Coronary artery (tissue), 2 donors: ENCODE measurements at regions not wholly inside any gene's neighbourhood (a gene's known extent, or its start where the extent isn't known, plus 50 kb on each side); places are given as distances from the start of the nearest gene placed in this dataset.
"Not testable (repeated sequence)": the region's sequence is repeated elsewhere in the genome, so short reads cannot be mapped to it uniquely, and the experiment has no call there.

Experiments used
- DNase-seq: peaks from one replicate; pipeline ENCODE4 v3.0.0-alpha.2; 2017; ENCODE audit warnings: low spot score
- H3K27ac ChIP-seq, 2 donors: fragments of 200-600 bp; sonication (generic); one replicate each; pipeline ENCODE4 v1.5.1; 2016 to 2019
- H3K4me3 ChIP-seq: fragments of 200-600 bp; sonication (generic); 2 replicates; pipeline ENCODE4 v1.5.1; 2016; ENCODE audit warnings: mild to moderate bottlenecking, moderate library complexity
- TF ChIP-seq, protein P1 (sequence below): fragments of 200-600 bp; sonication (generic); IDR thresholded peaks from one replicate; pipeline ENCODE4 v1.5.1; 2019; ENCODE audit warnings: antibody characterized with exemption

- DNase-seq: no peak
- Histone ChIP-seq H3K4me3 (no peak overlapping the region), H3K27ac (no peak overlapping the region)
- TF ChIP-seq, protein P1, sequence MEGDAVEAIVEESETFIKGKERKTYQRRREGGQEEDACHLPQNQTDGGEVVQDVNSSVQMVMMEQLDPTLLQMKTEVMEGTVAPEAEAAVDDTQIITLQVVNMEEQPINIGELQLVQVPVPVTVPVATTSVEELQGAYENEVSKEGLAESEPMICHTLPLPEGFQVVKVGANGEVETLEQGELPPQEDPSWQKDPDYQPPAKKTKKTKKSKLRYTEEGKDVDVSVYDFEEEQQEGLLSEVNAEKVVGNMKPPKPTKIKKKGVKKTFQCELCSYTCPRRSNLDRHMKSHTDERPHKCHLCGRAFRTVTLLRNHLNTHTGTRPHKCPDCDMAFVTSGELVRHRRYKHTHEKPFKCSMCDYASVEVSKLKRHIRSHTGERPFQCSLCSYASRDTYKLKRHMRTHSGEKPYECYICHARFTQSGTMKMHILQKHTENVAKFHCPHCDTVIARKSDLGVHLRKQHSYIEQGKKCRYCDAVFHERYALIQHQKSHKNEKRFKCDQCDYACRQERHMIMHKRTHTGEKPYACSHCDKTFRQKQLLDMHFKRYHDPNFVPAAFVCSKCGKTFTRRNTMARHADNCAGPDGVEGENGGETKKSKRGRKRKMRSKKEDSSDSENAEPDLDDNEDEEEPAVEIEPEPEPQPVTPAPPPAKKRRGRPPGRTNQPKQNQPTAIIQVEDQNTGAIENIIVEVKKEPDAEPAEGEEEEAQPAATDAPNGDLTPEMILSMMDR: no peak
Observed at GRCh38 chr18:38491195-38491594, 925.6 kb upstream of the CELF4 start.

DNA sequence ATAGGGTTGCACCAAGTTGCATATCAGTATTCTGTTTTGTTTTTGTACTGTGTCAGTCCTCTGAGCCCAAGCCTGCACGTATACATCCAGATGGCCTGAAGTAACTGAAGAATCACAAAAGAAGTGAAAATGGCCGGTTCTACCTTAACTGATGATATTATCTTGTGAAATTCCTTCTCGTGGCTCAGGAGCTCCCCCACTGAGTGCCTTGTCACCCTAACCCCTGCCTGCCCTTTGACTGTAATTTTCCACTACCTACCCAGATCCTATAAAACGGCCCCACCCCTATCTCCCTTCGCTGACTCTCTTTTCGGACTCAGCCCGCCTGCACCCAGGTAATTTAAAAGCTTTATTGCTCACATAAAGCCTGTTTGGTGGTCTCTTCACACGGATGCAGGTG, 924.1 kb upstream of the CELF4 start:
- not testable (repeated sequence) for H3K4me3 ChIP-seq, DNase-seq, H3K27ac ChIP-seq

DNA sequence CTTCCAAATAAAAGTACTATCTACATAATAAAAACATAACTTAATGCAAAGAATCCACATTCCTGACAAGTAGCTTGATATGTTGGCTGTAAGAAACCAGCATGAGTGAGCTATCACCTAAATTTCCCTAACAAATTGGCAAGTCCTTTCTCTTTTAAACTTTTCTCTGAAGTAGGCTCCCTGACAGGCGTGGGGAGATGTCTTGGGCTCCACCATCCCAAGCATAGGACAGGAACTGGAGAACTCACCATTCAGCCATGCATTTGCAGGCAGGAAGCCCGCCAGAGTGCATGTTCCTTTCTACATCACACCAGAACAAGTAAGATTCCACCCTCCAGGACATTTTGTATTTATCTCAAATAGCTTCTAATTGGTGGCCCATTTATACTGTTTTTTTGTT, 921.9 kb upstream of the CELF4 start:
- TF ChIP-seq, protein P1: no peak
- DNase-seq: no peak
- H3K4me3 ChIP-seq: no peak overlapping the region
- H3K27ac ChIP-seq: no peak overlapping the region

DNA sequence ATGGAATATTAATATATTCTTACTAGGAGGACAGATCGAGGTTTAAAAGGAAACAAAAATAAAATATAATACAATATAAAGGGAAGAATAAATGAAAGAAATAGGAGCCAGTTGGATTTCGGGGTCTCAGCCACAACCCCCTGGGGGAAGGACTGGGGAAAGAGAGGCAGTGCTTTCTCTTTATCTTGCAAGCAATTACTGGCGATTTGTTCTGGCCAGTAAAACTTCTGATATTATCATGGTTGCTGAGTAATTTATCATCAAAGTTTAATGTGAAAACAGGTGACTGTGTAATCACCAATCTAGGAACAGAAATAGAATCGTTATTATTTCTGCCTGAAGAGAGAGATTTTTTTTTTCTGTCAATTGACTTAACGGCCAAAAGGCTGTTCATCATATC, 917.7 kb upstream of the CELF4 start:
- TF ChIP-seq, protein P1: no peak
- no peak overlapping the region for H3K4me3 ChIP-seq
- H3K27ac ChIP-seq: no peak overlapping the region
- DNase-seq: no peak

DNA sequence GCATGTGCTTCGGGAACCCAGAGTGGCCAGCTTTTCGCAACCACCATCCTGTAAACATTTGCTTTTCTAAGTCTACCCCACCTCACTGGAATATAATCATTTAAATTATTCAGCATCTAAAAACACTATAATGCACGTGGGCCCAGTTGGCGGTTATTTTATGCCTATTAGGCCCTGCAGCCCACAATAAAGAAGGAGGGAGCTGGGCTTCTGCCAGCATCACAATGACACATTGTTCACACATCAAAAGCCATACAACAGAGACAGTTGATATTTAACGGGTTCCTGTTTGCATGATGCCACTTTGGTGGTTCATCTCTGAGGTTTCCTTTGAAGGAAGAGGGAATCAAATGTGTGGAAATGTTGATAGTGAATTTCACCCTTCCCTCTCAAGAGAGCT, 916.0 kb upstream of the CELF4 start:
- no peak for DNase-seq
- TF ChIP-seq, protein P1: no peak
- Histone ChIP-seq H3K4me3 (no peak overlapping the region), H3K27ac (no peak overlapping the region)

GRCh38 chr18:38475686-38476085, 910.1 kb upstream of the CELF4 start:
- H3K27ac ChIP-seq: no peak overlapping the region
- no peak overlapping the region for H3K4me3 ChIP-seq
- TF ChIP-seq, protein P1: no peak
- DNase-seq: no peak

- TF ChIP-seq, protein P1: no peak
- no peak for DNase-seq
- Histone ChIP-seq H3K4me3 (no peak overlapping the region), H3K27ac (no peak overlapping the region)
Observed at GRCh38 chr18:38473535-38473934, 907.9 kb upstream of the CELF4 start.

DNA sequence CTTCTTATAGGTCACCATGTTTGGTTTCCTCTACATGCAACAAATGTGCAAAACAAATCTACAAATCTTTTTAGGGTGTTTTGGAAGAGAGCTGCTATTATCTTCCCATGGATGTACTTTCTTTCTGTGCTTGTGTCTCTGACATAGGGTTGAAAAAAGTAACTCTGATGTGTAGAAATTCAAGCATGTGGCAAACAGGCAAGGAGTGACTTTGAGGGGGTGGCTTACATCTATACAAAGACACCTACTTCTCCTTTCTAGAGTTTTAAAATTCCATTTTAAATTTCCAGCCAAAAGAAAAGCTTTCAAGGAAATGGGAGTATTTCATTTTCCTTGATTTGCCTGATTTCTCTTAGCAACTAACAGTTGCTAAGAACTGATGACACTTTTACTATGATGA, 904.8 kb upstream of the CELF4 start:
- DNase-seq: no peak
- Histone ChIP-seq H3K27ac (no peak overlapping the region), H3K4me3 (no peak overlapping the region)
- TF ChIP-seq, protein P1: no peak
